Dedifferentiated amniotic fluid mesenchymal stem cell (primary cell): ENCODE measurements at regions not wholly inside any gene's neighbourhood (a gene's known extent, or its start where the extent isn't known, plus 50 kb on each side); places are given as distances from the start of the nearest gene placed in this dataset.
"Not testable (repeated sequence)": the region's sequence is repeated elsewhere in the genome, so short reads cannot be mapped to it uniquely, and the experiment has no call there.

Experiments
- DNase-seq: peaks from one replicate; pipeline ENCODE4 v3.0.0-alpha.2; 2016; ENCODE audit errors: extremely low spot score

DNA sequence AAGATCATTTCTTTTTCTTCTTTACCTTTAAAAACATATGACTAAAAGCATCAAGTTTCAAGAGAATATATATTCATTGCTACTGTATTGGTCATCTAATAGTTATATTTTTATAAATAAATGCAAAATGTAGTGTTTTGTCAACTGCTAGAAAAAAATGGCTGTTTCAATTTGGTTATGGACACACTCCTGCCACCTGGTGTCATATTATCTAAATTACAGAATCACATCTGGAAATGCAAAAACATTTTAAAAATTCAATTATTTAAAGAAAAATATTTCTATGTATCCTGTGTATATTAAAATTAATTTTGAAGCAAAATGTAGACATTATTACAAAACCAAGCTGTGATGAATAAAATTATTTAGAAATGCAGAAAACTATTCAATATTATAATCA is 329.4 kb upstream of the PCDH18 start:
- DNase-seq: peak; percentile 21

- DNase-seq: no peak
Measured at GRCh38 chr4:137853424-137853823, 321.1 kb upstream of the PCDH18 start.

DNA sequence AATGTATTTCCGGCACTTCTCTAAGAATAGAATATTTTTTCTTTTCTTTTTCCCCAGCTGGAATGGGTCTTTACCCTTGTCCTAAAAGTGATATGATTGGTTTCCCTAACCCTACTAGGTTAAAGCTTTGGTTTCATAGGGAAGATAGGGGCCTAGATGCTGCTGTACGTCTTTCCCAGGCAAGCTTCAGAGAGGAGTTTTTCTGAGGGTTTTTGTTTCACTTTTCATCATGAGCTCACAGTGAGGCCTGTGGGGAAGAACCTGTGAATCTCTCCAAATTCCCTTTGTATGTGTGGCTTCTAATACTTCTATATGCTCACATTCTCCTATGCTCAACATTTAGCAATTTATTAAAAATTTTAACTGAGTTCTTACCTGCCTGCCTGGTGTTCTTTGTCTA is 320.0 kb upstream of the PCDH18 start:
- no peak for DNase-seq

- DNase-seq: no peak
Measured at GRCh38 chr4:137851435-137851834, 319.1 kb upstream of the PCDH18 start.

DNA sequence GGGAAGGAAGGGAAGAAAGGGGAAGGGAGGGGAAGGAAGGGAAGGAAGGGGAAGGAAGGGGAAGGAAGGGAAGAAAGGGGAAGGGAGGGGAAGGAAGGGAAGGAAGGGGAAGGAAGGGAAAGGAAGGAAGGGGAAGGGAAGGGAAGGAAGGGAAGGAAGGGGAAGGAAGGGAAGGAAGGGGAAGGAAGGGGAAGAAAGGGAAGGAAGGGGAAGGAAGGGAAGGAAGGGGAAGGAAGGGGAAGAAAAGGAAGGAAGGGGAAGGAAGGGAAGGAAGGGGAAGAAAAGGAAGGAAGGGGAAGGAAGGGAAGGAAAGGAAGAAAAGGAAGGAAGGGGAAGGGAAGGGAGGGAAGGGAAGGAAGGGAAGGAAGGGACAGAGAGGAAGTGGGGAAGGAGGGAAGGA is 295.7 kb upstream of the PCDH18 start:
- DNase-seq: not testable (repeated sequence)

- DNase-seq: no peak
Measured at GRCh38 chr4:137825505-137825904, 293.2 kb upstream of the PCDH18 start.

GRCh38 chr4:137823007-137823406 is 290.7 kb upstream of the PCDH18 start:
- no peak for DNase-seq

DNA sequence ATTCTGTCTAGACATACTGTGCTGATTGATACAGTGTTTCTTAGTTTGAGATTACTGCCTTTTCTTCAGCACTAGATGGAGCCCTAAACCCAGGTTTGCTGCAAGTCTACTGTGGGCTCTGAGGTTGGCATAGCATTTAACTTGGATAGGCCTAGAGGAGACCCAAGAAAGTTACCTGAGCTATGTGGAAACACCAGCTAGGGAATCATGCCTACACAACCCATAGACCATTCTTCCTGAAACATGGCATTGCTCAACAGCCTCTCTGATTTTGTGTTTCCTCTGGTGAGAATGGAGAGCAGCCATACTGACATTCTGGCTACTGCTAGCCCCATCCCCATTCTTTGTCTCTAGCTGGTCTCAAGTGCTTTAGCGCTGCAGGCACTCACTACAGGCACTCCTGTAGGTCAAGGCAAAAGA is 287.7 kb upstream of the PCDH18 start:
- DNase-seq: peak; percentile 55

DNA sequence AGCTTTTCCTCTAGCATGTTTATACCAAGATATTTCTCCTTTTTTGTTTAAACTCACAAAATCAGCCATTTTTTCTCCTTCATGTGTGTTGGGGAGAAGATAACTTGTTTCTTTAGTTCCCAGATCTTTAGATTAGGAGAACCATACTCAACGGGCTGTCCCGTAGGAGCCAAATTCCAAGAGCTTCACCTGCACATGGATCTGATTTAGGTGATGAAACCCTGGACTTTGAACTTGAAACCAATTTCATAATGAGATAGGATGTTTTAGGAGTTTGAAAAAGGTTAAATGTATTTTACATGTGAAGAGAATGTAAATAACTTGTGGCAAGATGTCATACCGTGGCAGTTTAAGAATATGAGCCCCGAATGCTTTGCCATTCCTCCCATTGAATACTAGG is 280.0 kb upstream of the PCDH18 start:
- no peak for DNase-seq

DNA sequence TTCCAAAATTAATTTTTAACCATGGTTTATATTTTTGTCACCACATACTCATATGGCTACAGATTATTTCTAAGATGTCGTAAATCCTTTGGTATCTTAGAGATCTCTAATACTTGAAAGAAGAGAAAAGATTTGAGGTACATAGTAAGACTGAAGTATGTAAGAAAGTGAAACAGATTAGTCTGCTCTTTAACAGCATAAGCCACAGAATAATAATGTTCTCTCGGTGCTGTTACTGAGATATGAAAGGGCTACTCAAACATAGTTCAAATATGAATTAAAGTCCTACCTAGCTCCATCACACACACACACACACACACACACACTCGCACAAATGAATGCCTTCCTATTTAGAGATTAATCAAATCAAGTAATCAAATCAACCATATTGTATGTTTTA is 274.1 kb upstream of the PCDH18 start:
- DNase-seq: no peak

DNA sequence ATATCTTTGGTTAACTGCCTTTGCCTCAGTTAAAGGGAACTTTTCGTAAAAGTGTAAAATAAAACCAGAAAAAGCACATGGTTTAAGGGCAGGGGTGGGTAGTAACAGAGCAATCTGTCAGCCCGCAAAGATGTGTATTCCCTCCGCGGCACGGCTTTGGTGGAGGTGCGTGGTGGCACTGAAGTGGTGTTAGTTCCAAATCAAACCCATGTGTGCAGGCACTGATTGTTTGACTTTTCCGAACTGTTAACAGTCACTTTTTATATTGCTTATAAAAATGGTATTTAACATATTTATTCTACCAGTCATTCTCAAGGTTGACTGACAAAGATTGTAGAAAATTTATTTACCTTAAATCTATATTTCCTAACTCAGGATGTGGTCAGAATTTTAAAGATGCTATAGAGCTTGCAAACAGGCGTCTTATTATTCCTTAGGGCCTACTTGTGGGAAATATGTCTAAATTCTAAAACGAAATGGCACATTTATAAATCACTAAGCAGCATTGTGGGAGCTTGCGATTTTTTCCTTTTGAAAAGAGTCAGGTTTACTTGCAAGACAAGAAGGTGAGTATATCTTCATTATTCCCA is 272.7 kb upstream of the PCDH18 start:
- DNase-seq: no peak

- no peak for DNase-seq
Measured at GRCh38 chr4:137800861-137801260, 268.6 kb upstream of the PCDH18 start.

DNA sequence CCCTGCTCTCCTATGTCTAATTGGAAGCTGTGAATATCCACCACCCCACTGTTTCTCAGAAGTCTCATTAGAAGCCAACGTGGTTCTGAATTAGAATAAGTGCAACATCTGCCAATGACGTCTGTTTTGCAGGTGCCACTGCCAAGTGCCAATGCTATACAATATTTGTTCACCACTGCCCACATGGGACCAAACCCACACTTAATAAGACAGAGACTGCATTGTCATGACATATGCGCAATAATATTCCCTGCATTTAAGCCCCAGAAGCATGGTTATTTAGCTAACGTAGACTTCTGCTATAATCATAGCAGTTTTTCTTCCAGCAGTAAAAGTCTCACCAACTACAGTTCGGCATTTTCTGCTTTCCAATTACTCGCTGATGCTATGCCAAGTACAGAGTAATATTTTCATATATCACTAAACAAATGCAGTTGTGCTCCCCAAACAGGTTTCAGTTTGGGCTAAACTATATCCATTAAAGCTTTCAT is 262.5 kb upstream of the PCDH18 start:
- no peak for DNase-seq

DNA sequence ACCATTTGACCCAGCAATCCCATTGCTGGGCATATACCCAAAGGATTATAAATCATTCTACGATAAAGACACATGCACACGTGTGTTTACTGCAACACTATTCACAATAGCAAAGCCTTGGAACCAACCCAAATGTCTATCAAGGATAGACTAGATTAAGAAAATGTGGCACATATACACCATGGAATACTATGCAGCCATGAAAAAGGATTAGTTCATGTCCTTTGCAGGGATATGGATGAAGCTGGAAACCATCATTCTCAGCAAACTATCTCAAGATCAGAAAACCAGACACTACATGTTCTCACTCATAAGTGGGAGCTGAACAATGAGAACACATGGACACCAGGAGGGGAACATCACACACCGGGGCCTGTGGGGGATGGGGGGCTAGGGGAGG is 257.0 kb upstream of the PCDH18 start:
- not testable (repeated sequence) for DNase-seq

GRCh38 chr4:137783923-137784322 is 251.6 kb upstream of the PCDH18 start:
- not testable (repeated sequence) for DNase-seq

- no peak for DNase-seq
Measured at GRCh38 chr4:137775701-137776100, 243.4 kb upstream of the PCDH18 start.

GRCh38 chr4:137774501-137774900 is 242.2 kb upstream of the PCDH18 start:
- no peak for DNase-seq

GRCh38 chr4:137768881-137769280 is 236.6 kb upstream of the PCDH18 start:
- DNase-seq: no peak

GRCh38 chr4:137768196-137768595 is 235.9 kb upstream of the PCDH18 start:
- DNase-seq: no peak

DNA sequence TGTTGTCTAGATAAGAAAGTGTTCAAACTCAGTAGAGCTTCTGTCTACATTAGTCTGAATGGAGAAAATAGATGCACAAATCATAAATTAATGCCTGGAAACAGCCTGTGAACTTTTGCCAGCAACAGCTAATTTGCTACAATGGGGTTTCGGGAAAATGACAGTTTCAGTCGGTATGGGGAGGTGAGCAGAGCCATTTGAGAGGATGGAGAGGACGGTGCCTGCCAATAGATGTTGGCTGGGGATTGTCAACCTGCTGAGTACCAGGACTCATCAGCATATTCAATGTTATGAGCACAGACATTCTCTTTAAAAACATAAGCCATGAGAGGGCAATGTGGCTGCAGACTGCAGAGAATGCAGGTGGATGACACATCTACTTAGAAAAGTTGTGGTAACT is 230.3 kb upstream of the PCDH18 start:
- no peak for DNase-seq

DNA sequence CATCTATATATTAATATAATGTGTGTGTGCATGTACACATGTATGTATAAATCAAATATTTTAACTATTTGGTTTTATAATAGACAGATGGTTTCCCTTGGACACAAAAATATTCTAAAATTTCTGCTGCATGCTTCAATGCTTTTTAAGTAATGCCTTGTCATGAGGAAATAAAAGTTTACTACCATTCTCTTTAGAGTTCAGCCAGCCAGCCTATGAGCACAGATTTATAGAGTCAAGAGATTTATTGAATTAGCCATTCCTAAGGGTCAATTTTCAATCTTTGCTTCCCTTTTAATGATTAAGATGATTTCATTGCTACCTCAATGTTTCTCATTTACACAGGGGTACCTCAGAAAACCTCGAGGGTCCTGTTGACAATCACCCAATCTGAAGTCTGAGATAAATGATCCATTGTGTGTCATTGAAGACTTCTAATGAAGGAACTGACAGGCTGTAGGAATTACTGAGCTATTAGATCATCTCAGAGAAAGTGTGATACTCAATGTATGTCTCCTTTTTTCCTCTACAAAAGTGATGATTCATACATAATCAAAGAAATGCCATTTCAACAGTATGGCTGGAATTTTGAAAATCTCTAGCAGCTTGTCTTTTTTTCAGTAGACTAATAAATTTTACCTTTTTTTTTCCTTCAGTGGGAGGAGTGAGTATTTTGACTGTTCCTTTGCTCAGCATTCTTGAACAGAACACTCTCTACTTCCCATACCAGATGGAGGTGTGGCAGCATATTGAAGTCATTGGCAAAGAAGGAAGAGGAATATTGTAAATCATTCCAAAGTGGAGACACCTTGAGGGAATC is 222.6 kb upstream of the PCDH18 start:
- DNase-seq: peak; percentile 26

DNA sequence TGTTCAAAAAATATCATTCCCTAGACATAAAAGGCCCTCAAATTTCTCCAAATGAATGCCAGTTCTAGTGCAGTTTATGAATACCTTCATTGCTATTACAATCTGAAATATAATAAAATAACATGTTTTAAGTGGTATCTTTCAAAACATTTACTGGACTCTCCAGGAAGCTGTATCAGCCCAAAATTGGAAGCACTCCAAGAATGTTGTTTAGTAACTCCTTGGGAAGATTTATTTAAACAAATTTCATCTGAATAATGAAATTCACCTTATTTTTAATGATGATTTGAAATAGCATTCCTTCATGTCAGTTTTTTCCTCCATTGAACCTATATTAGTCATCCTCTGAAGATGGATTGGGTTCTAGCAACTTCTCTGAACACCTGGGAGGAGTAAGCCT is 217.2 kb upstream of the PCDH18 start:
- DNase-seq: no peak

- DNase-seq: no peak
Measured at GRCh38 chr4:137748616-137749015, 216.3 kb upstream of the PCDH18 start.
